NCI-H1694 (cell line): ENCODE measurements at regions not wholly inside any gene's neighbourhood (a gene's known extent, or its start where the extent isn't known, plus 50 kb on each side); places are given as distances from the start of the nearest gene placed in this dataset.
A peak's percentile ranks its signal among the peaks of the same experiment; 100 is the strongest.
"Not testable (repeated sequence)": the region's sequence is repeated elsewhere in the genome, so short reads cannot be mapped to it uniquely, and the experiment has no call there.

Source experiments
- DNase-seq: peaks from one replicate; lab custom pipeline; 2025; lab: John Stamatoyannopoulos, UW

DNA sequence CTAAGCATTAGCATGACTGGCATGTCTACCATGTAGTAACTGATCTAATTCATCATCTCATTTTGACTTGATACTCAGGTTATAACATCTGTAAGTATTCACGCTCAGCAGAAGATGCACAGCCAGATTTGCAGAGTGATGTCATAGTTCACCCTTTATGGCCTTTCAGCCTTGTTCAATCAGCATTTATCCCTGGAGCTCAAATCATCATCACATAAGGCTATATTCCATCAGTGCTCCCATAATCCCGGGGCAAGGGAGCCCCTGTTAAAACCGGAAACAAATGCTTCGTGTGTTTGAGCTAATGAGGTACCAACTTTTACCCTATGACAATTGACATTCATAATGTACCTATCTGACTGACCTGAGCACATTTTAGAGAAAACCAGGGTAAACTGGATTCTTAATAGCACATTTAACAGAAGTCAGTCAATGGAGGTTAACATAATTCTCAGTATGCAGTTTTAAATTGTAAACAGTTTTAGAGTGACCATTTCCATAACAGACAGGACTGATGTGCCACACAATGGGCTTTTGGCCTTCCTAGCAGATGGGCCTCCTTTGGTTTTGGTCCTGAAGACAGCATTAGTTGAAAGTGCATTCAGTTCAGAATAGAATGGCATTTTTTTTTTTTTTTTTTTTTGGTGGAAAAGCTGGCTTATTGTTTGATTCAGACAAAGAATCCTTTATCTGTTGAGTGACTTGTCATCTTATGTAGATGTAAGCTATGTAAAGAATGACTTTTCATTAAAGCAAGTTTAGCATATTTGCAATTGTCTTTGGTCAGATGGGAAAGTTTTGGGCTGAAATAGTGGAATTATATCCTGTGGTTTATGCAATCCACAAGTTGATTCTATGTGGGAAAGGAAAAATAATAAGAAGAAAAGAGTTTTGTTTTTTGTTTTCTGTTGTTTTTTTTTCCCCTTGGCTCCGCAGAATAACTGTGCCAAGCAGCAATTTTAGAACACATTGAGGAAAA is 866.0 kb upstream of the ACVR2A start:
- no peak for DNase-seq

DNA sequence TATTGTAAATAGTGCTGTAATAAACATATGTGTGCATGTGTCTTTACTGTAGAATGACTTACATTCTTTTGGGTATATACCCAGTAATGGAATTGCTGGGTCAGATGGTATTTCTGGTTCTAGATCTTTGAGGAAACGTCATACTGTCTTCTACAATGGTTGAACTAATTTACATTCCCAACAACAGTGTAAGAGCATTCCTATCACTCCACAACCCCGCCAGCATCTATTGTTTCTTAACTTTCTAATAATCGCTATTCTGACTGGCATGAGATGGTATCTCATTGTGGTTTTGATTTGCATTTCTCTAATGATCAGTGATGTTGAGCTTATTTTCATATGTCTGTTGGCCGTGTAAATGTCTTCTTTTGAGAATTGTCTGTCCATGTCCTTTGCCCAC is 873.8 kb upstream of the ACVR2A start:
- not testable (repeated sequence) for DNase-seq

DNA sequence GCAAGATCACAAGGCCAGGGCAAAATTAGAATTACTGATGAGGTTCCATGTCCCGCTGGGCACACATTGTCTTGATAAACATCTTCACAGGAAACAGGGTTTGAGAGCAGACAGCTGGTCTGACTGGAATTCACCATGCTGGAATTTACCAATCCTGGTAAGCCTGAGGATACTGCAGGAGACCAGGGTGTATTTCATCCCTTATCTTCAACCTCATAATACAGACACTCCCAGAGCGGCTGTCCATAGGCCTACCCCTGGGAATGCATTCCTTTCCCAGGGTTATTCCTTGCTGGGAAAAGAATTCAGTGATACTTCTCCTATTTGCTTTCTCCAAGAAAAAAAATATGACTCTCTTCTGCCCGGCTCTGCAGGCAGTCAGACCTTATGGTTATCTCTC is 875.1 kb upstream of the ACVR2A start:
- DNase-seq = not testable (repeated sequence)

DNA sequence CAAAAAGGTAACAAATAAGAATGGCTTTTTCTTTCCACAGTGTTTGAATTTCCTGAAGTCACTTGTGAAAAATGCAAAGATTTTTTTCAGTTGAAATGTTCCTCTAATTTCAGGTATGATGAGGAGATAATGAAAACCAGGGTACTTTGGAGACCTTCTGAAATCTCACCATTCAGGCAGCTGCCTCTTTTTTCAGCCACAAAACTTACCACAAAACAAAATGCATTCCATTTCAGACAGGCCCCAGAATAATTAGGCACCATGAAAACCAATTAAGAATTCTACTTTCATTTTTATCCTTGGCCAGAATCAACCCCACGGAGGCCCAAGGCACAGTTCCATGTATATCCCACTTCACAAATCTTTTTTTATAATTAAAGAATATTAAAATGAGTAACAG is 880.3 kb upstream of the ACVR2A start:
- no peak for DNase-seq

DNA sequence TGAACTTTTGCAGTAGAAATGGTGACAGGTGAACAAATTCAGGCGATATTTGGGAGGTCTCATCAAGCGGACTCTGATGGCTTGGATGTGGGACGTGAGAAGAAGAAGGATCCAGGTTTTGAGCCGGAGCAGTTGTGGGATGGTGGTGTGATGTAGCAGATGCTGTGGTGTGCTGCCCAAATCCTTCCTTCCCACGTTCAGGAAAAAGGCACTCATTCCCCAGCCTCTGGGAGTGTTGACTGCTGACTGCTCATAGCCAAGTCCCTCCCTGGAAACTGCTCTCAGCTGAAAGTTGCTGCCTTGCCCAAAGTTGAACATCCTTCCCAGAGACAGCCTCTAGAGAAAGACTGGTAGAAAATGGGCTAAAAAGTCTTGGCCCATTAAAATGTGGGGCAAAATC is 890.3 kb upstream of the ACVR2A start:
- no peak for DNase-seq

DNA sequence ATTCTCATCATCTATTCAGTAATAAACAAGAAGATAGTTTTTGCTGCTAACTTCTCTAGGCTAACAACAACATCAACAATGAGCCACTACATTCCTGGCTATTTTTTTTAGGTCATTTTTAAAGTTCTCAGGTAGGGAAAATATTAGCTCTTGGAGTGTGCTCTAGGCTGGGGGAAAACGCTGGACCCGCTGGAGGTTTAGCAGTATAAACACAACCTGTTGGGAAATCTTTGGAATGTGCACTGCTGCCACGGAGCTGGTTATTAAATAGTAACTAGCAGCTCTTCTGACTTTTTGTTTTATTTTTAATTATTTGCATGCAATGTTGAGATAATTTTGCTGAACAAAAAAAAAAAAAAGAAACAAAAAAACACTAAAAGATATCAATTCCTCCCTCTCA is 892.1 kb upstream of the ACVR2A start:
- no peak for DNase-seq

DNA sequence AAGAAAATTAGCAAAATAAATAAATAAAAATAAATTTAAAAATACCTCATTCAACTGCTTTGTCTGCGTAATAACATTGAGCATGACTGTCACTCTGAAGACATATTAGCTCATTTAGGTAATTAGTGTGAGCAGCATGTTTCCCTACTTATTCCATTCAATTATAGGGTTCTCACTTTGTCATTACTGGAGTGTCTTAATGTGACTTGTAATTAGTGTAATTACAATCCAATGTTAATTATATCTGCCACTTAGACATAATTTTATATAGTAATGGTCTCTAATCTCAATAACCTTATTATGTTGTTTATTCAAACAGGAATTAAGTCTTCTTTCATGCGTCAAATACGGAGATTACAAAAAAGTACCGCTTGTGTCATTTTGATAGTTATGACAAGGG is 893.9 kb upstream of the ACVR2A start:
- no peak for DNase-seq

DNA sequence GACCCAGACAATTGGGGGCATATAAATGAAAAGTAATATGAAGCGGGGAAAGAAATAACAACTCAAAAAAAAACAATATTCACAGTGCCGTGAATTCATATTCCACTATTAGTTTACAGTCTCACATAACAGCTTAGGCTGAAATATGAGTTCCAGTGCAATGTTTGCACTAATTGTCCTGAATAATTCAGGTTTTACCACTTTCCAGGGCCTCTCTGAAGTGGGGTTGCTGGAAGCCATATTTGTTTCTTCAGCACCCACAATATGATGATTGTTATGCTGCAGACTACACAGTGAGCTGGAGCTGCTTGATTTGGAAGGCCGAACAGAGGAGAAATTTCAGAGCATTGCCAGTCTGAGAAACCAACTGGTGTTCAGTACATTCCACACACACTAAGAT is 894.5 kb upstream of the ACVR2A start:
- DNase-seq = no peak

DNA sequence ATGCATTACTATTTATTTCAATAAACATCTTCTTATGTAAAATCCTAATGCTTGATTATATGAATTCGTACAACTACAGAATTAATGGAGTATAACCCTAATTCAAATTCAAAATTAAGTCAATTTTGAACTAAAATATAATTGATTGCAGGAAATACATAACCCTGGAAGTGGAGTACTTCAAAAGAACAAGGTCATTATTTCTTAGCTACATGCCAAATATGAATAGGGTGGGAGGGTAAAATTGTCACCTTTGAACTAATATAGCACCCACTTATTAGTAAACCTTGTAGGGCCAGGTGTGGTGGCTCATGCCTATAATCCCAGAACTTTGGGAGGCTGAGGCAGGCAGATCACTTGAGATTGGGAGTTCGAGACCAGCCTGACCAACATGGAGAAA is 895.4 kb upstream of the ACVR2A start:
- DNase-seq = no peak

DNA sequence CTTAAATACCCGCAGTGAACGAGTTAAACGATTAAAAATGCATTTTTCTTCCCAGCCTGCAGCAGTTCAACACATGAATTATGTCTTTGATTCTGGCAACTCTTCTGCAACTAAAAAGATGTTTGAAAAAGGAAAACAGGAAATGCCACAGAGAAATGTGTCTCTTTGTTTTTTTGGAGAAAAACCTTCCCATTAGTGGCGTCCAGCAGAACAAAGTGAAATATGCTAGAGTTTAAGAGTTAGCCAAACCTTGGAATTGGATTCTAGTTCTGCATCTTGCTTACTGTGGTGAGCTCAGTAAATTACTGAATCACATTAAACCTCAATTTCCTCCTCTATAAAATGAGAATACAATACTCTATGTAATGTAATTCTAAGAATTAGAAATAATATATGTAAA is 900.2 kb upstream of the ACVR2A start:
- DNase-seq = no peak

DNA sequence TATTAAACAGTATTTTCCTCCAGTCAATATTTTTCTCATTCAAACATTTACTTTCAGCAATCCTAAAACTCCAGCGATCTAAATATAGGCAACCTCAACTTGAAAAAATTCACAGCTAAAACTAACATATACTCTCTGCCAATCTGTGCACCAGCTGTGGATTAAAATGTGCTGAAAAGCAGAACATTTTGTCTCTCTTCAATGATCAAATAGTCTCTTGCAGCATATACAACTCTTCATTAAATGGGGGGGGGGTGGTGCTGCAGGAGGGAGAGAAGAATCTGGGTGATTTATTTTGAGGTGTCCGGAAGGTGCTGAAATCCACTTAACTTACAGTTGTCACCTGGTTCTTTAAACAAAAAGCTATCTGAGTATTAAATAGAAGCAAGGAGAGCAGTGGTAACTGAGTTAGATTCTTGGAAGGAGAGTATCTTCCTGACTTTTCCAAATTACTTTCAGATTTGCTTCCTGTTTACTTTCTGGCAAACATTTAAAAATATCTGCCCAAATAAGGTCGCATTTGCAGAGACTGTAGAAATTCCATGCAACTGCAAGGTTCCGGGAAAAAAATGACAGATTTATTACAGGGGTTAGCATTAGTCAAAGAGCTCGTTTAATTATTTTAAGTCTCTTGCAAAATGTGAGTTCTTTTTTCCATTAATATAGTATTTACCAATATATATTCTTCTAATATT is 904.7 kb upstream of the ACVR2A start:
- no peak for DNase-seq

DNA sequence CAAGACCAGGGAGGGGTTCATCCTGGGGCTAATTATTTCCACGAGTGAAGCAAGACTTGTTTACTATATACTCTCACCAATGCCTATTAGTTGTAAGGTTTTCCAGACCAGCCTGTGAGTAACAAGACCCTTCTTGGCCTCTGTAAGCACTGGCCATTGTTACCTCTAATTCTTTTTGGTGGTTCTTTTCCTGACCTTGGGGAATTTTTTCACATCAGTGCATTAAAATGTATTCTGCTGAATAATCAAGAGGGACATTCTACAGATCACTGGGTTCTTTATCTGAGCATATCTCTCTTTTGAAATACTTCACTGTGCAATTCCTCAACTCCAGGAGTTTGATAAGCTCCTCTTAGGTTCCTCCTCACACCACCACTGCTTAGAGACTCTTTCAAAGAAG is 909.9 kb upstream of the ACVR2A start:
- DNase-seq = no peak

DNA sequence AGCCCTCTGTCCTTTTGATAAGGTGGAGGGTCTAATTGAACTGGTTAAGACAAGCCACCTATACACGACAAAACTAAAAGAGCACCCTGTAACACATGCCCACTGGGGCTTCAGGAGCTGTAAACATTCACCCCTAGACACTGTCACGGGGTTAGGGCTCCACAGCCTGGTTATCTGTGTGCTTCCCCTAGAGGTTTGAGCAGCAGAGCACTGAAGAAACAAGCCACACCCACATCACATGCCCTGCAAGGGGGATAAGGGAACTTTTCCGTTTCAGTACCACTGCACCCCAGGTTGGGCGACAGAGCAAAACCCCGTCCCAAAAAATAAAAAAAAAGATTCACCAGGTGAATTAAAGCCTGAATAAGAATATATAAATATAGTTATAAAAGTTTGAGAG is 913.7 kb upstream of the ACVR2A start:
- DNase-seq = no peak

DNA sequence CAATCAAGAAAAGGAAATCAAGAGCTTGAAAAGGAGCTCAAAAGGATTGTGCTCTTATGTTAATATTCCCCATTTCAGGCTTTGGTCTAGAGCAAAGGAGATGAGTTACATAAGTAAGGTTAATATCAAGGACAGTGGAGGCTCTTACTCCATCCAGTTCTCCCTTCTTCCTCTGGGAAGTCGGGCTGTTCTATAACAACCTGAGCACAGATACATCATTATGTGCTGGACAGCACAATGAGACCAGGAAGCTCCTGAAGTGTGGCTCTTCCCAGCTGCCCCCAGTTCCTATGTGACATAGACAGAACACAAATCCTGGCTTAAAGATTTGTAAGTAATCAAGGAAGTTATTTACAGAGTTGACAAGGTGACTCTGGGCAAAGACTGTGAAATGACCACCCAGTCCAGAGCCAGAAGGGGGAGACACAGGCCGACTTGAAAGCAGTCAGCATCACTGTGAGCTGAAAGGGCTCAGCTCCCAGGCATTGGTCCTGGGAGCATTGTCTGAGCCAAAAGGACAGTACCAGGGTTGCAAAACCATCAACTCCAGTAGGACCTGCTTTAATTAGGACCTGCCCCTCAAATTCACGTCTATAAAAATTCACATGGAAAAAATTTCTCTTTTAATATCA is 917.6 kb upstream of the ACVR2A start:
- DNase-seq = peak; percentile 24

DNA sequence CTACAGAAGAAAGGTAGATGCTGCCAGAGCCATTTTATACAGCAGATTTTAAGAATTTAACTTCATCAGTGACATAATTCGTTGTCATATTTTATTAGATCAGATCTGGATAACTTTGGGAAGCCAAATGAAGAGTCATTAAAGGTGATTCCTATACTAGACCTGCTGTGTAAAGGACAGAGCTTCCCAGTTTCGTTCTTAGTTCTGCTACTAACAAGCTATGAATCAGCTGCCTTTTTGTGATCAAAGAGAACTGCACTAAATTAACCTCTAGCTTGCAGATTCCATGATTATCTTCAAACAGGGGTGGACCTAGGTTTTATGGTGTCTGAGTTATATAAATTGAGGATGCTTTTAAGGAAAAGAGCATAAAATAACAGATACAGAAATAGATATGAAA is 926.5 kb upstream of the ACVR2A start:
- no peak for DNase-seq

DNA sequence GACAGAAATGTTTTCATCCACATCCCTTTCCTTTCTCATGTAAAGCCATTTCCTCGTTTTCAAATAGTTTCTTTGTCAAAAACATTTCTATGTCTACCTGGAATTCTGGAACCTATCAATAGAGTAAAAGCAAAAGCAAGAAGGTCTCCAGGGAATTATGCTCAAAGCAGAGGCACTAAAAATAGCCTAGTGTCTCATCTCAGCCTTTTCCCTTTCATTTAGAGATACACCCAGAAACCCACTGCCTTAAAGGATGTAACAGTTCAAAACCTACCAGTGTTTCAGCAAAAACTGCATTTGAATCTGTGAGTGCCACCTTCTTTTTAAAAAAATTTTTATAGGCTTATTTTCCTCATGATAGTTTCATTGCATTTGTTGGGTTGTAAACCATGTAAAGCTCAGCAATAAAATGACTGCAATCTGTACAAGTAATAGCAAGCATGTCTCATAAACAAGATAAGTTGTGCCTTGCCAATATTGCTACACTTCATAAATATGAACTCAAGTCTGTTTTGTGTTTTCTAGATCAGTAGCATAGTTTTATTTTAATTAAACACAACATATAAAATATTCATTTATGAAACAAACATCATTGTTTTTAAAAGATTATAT is 927.3 kb upstream of the ACVR2A start:
- DNase-seq = peak; percentile 18

DNA sequence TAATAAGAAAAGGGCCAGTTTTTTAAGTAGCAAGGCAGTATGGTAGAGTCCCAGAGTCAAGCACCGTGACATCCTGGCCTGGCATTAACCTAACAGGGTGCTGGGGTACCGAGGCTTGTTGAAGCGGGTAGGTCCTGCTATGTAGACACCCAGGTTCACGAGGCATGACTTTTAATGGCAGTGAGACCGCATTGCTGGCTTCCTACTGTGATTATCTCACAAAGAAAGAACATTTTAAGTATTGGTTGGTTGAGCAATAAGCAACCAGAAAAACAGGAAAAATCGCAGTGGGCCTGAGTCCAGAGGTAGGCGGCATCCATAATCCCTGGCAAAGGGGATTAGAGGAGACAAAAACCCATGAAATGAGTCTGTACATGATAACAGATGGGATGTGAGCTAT is 927.9 kb upstream of the ACVR2A start:
- DNase-seq = peak; percentile 14

DNA sequence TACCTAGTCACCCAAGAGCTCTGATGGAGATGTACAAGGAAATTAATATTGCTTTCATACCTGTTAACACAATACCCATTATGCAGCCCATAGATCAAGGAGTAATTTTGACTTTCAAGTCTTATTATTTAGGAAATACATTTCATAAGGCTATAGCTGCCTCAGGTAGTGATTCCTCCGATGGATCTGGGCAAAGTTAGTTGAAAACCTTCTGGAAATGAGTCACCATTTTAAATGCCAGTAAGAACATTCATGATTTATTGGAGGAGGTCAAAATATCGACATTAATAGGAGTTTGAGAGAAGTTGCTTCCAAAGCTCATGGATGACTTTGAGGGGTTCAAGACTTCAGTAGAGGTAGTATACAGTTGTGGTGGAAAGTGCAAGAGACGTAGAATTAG is 931.4 kb upstream of the ACVR2A start:
- no peak for DNase-seq

DNA sequence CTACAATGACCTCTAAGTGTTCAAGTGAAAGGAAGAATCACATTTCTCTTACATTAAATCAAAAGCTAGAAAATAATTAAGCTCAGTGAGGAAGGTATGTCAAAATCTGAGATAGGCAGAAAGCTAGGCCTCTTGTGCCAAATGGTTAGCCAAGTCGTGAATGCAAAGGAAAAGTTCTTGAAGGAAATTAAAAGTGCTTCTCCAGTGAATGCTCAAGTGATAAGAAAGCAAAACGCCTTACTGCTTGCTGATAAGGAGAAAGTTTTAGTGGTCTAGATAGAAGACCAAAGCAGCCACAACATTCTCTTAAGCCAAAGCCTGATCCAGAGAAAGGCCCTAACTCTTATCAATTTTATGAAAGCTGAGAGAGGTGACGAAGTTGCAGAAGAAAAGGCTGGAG is 932.3 kb upstream of the ACVR2A start:
- DNase-seq = no peak

DNA sequence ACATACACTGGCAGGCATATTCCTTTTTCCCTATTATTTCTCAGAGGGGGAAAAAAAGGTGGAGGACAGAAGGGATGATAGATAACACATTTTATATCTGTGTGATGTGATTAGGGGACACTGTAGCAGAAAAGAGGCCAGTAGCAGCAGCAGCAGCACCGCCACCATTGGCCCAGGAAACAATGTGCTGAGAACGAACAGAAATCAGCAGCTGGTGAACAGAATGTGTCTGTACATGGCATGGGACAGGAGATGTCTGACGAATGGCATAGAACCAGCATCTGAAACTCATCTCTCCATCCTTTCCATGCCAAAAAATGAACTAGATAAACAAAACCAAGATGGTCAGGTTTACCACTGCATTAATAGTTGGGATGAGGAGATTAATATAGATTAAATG is 936.1 kb upstream of the ACVR2A start:
- peak; percentile 25 for DNase-seq

DNA sequence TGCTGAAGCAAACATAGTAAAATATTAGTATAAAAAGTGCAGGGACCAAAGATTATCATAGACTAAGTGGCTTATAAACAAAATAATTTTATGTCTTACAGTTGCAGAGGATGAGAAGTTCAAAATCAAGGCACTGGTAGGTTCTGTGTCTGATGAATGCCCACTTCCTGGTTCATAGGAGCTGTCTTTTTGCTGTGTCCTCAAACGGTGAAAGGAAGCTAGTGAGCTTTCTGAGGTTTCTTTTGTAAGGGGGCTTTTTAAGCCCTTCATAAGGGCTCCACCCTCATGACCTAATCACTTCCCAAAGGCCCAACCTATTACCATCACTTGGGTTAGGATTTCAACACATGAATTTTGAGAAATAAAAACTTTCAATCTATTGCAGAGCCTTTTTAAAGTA is 946.7 kb upstream of the ACVR2A start:
- DNase-seq = no peak

DNA sequence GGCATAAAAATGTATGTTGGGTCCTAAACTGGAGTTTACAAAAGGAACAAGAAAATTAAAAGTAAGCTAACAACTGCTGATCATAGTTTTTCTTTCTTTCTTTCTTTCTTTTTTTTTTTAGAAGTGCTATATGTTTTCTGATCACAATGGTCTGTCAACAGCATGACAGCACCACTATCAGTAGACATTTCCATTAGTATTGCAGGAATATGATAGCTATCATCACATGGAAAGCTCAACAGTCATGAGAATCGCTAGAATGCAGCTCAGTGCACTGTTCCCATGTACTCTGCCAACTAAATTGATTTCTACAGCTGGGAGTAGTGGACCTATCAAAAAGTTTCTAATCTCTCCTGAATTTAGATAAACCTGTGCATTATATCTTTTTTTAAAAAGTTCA is 950.3 kb upstream of the ACVR2A start:
- DNase-seq = no peak
